AG08396 (cell line): ENCODE measurements at regions not wholly inside any gene's neighbourhood (a gene's known extent, or its start where the extent isn't known, plus 50 kb on each side); places are given as distances from the start of the nearest gene placed in this dataset.

Source experiments
- DNase-seq: peaks from one replicate; pipeline ENCODE4 v3.0.0; 2012; ENCODE audit warnings: low spot score, mixed read lengths

DNA sequence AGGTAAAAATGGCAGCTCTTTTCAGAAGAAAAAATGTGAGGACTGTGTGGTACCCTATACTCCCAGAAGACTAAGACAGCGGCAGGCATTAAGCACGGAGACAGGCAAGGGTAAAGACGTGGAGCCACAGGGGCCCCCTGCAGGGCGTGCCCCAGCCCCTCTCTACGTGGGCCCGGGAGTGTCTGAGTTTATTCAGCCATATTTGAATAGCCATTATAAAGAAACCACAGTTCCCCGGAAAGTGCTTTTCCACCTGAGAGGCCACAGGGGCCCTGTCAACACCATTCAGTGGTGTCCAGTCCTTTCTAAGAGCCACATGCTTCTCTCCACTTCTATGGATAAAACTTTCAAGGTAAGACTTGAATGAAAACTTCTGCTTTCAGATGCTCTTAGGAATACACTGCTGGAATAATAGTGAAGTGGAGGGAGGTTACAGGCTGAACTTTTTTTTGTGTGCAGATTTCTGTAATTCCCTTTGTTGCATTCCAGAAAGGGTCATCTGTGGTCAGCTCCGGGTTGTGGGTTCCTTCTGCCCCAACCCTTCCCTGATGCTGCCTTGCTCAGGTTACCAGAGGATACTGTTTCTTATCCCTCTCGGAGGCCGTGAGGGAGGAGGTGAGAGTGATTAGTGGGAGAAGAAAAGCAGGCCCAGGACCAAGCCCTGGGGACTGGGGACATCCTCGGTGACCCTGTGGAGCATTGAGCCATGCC, 58.4 kb downstream of the SLC25A47 start:
- no peak for DNase-seq

DNA sequence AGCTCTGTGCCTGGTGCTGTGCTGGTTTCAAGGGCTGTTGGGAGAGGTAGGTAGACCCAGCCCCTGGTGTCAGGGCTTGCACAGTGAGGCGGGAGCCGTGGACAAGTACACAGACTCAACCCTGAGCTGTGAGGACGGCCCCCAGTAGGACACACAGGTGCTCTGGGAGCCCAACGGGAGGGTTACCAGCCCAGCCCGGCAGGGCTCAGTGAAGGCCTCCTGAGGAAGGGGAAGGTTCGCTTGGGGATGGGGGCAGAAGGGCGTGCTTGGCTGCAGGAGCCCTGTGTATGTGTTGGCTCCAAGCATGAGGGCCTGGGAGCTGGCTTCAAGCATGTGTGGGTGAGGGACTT, 58.9 kb downstream of the SLC25A47 start:
- no peak for DNase-seq

GRCh38 chr14:100383727-100384158, 60.6 kb downstream of the SLC25A47 start:
- DNase-seq: peak; percentile 78

DNA sequence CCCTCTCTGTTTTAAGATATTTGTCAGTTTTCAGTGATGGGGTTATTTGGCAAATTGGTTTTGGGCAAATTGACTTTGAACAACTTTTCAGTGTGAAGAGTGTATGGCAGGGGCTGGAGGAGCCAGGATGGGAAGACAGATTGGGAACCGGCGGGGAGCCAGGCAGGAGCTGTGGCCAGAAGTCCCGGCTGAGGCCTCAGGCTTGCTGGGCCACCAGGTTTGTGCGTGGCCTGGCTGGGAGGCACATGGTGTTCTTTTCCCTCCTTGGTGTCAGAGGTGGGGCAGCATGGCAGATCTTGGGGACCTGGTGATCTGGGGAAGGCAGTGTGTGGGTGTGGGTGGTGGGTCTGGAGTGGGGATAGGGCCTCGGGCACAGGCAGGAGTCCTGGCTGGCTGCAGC, 61.1 kb downstream of the SLC25A47 start:
- DNase-seq: no peak

- DNase-seq: no peak
Observed at GRCh38 chr14:100384819-100385813, 62.0 kb downstream of the SLC25A47 start.

GRCh38 chr14:100386121-100386520, 63.0 kb downstream of the SLC25A47 start:
- no peak for DNase-seq

DNA sequence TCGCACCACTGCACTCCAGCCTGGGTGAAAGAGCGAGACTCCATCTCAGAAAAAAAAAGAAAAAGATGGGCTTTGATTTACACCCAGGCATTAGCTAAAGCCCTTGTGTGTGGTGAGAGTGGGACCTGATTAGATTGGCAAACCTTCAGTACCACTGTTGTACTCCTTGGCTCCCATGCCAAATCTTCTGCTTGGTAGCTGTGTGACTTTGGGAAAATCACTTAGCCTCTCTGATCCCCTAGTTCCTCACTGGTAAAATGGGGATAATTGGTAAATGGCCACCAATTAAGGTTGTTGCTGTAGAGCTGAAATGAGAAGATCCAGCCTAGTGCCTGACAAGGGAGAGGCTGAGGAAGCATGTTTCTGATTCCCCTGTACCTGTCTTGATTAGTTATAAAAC, 63.7 kb downstream of the SLC25A47 start:
- no peak for DNase-seq

DNA sequence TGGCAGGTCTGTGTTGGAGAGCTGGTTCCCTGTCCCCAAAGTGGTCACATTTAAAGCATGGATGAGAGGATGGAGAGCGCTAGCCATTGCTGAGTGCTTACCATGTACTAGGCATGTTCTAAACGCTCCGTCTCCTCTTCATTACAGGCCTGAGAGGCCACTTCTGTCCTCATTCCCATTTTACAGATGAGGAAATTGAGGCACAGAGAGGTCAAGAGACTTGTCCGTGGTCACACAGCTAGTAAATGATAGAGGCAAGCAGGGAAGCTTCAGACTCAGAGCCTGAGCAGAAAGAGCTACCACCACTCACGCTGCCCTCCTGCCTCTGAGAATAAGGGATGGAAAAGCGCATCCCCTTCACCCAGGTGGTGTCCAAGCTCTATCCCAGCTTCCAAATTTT, 64.3 kb downstream of the SLC25A47 start:
- no peak for DNase-seq

DNA sequence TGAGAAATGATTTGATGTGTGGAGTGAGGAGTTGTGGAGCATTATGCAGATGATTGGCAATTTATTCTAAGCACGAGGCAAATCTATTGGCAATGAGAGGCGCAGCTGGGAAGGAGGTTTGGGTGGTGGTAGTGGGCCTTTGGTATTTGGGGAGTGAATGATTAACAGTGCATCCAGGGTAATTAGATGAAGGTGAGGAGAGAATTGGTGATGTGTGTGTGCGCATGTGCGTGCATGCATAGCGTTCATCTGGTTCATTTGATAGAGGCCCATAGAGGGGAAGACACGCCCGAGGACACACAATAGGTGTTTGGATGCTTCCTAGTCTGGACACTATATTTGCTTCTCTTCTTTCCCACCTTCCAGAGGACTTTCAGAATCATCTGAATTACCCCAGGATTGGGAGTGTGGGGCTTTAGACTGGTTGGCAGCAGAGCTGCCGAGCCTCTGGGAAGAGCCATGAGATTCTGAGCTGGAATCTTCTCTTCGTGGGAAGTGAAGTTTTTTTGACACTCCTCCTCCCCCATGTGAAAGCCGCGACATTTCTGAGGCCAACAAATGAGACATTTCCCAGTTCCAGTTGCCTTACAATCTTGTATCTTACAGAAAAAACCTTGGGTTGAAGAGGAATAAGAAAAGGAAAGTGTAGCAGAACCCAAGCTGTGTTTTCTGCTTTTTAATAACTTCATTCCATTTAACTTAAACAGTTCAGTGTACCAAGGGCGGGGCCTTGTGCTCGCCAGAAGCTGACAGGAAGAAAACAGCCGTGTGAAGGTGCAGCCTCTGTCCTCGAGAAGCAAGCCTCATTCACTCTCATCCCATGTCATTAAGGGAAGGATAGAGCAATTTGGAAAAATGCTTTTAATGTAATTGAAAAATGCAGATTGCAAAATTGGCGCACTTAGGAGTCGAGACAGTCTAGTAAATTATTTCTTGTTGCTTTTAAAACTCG, 65.2 kb downstream of the SLC25A47 start:
- no peak for DNase-seq

DNA sequence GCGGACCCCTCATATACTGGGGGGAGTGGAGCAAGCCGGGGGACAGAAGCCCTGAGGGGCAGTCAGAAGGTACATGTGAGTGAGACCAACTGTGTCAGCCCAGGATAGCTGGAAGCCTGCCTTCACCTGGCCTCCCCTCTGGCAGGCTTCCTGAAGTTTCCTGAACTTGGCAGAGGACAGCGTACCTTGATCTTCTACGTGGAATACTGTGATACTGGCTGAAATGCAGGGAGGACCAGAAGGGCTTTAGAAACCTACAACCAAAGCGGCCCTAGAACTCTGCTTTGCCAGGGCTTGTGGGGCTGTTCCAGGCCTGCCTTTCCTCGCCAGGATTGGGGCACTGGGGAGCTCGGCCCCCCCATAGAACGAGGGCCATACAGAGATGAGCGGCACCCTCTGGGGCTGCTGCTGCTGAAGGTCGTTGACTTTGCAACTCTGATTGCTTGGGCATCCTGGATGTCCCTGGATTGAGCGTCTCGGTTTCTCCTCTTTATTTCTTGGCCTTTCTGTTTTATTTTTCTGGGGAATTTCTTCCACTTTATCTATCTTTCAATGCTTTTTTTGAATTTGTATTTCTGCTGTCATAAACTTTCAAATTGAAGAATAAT, 66.5 kb downstream of the SLC25A47 start:
- no peak for DNase-seq

DNA sequence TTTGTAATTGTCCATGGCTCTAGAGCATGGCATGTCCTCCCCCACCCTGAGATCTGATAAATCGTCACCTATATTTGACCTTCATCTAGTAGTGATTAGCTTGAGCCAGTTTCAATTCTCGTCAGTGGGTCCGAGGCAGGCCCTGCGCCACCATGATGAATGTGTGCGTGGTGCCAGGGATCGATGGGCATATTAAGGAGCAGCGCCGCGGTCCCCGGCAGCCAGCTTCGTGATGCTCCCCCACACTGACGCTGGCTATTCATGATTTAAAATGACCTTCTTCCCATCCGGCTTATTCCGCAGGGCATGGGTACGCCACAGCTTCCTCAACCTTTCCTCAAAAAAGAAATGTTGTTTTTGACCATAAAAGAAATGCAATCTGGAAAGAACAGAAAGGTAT, 68.0 kb downstream of the SLC25A47 start:
- DNase-seq: no peak

DNA sequence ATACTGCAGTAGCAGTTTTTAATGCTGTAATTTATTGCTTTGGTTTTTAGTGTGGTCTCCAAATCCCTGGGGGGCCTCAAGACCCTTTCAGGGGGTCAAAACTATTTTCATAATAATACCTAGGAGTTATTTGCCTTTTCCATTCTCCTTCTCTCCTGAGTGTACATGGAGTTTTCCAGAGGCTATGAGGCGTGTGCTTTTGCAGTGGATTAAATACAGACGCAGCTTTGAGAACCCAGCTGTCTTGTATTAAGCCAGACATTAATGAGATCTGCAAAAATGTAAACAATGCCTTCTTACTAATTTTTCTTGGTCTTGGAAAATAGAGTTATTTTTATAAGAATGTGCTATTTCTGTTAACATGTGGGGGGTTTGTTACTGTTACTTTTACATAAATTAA, 68.6 kb downstream of the SLC25A47 start:
- DNase-seq: peak; percentile 28

- DNase-seq: no peak
Observed at GRCh38 chr14:100392356-100392755, 69.2 kb downstream of the SLC25A47 start.

GRCh38 chr14:100393362-100393761, 70.2 kb downstream of the SLC25A47 start:
- no peak for DNase-seq

GRCh38 chr14:100393906-100394732, 71.0 kb downstream of the SLC25A47 start:
- DNase-seq: no peak

DNA sequence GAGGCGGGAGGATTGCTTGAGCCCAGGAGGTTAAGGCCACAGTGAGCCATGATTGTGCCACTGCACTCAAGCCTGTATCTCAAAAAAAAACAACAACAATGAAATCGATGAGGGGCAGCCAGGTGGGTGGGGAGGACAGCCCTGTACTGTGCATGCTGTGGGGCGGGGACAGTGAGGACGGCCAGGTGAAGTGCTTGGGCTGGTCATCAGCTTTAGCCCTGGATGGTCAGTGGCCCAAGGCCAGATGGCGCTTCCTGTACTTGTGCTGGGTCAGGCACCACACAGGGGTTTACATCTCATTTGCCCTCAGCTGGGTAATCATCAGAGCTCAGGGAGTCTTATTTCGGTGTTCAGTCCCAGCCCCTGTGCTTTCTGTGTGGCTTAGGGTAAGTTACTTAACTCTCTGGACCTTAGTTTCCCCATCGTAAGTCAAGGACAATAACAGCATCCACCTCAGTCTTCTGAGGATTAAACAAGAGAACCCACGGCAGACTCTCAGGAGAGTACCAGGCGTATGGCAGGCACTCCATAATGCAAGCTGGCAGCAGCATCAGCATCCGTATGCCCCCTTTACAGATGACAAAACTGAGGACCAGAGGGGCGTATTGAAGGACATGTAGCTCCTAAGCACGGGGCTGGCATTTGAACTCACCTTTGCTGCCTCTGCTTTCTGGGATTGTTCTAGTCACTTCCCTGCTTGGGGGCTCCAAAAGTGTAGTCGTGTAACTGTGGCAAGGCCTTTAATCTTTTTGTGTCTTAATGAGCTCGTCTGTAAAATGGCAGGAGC, 71.9 kb downstream of the SLC25A47 start:
- DNase-seq: no peak

- DNase-seq: no peak
Observed at GRCh38 chr14:100396266-100396795, 73.2 kb downstream of the SLC25A47 start.

DNA sequence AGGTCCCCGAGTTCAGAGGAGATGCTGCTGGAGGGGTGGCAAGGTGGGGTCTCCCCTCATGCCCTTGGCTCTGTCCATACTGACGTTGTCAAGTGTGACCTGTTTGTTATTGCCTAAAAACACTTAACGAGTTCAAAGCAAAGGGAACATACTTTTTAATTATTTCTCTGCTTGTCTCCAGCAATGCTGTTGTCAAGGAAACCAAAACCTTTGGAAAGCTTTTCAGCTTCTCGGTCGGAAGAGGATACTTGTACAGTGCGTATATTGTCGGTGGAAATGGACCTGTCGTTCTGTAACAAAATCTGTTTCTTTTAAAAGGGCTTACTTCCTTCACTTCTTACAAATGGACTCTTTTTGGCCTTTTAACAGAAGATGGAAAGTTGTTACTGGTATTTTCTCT, 73.9 kb downstream of the SLC25A47 start:
- no peak for DNase-seq

DNA sequence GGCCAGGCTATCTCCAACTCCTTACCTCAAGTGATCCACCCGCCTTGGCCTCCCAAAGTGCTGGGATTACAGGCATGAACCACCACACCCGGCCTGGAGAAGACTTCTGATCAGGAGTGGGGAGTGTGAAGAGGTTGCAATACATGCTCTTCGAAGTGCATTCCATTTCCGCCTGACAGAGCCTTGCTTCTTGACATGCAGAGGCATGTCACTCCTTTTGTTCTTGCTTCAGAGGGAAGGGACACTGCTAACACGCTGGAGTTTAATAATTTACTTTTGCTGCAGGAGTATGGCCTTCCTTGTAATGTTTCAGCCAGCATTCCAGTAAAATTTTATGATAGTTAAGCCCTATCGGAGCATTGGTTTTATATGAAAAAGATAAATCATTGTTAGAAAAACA, 74.9 kb downstream of the SLC25A47 start:
- no peak for DNase-seq
